Calu3 (cell line): ENCODE measurements at regions not wholly inside any gene's neighbourhood (a gene's known extent, or its start where the extent isn't known, plus 50 kb on each side); places are given as distances from the start of the nearest gene placed in this dataset.

Experiments
- BruUV-seq: library from RNA; stranded (reverse); fragments of 400-500 nt; replicated peaks from 2 replicates; lab custom pipeline; 2021; lab: Mats Ljungman, UMichigan
- CTCF ChIA-PET: fragments of 300-600 bp; sonication (Branson Sonifier 250); formaldehyde crosslinking; loops from one replicate; lab custom pipeline; 2022; ENCODE audit warnings: antibody characterized with exemption; lab: Charles Lee
- DNase-seq: peaks from one replicate; pipeline ENCODE4 v3.0.0; 2022
- H3K27ac Mint-ChIP-seq: one replicate; pipeline ENCODE4 v1.8.0; 2022; ENCODE audit warnings: mixed read lengths; ENCODE audit not compliant: unreplicated experiment
- H3K27me3 Mint-ChIP-seq: one replicate; pipeline ENCODE4 v1.8.0; 2022; ENCODE audit warnings: mixed read lengths; ENCODE audit not compliant: unreplicated experiment
- H3K36me3 Mint-ChIP-seq: one replicate; pipeline ENCODE4 v1.8.0; 2022; ENCODE audit warnings: mild to moderate bottlenecking, moderate library complexity, mixed read lengths; ENCODE audit not compliant: insufficient read depth, unreplicated experiment
- H3K4me1 Mint-ChIP-seq: one replicate; pipeline ENCODE4 v1.8.0; 2022; ENCODE audit warnings: mild to moderate bottlenecking, low read depth, mixed read lengths; ENCODE audit not compliant: unreplicated experiment
- H3K4me3 Mint-ChIP-seq: one replicate; pipeline ENCODE4 v1.8.0; 2022; ENCODE audit warnings: mild to moderate bottlenecking, low read depth, moderate library complexity, mixed read lengths; ENCODE audit not compliant: unreplicated experiment
- H3K9me3 Mint-ChIP-seq: one replicate; pipeline ENCODE4 v1.8.0; 2022; ENCODE audit warnings: low read depth, mixed read lengths; ENCODE audit not compliant: unreplicated experiment
- intact Hi-C: fragments of 100-400 bp; cut with micrococcal nuclease; formaldehyde crosslinking; loops from one replicate; pipeline ENCODE4 v1.10.0; 2022; ENCODE audit not compliant: unreplicated experiment
- TF ChIP-seq, protein P1 (sequence below): fragments of 200-600 bp; IDR thresholded peaks from one replicate; pipeline ENCODE4 v1.8.0; 2022; ENCODE audit warnings: antibody characterized with exemption; ENCODE audit not compliant: unreplicated experiment

DNA sequence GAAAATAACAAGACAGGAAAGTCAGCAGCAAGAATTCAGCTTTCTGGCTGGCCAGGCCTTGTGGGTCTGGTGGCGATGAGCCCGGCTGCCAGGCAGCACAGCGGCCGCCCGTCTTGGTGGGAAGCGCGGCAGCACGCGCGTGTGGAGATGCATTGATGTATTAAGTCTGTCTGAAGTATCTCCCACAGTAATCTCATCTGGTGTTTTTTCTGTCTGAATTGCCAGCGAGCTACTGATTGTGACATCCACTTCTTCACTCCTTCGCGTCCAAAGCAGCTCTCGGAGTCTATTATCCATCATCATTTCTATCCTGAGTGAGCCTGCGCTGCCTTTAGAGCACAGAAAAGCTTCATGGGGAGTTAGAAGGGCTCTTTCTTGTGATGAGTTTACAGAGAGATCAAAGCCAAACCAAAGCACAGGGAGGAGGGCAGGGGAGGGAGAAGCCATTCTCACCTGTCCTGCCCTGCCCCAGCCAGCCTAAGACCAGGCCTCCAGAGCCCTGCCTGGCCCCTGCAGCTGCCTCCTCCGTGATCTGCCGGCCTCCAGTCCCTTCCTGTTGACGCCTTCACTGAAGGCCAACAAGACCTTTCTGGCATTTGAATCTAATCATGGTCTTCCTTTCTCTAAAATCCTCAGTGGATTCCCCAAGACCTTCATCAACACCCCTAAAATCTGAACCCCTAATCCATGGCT is 1419.0 kb downstream of the TBC1D22A start:
- intact Hi-C loops, result no loop called here
- CTCF ChIA-PET, result no interaction called here
- H3K27ac Mint-ChIP-seq, result no peak overlapping the region
- no peaks in the 10 kb centered on the region for H3K27me3 Mint-ChIP-seq
- no TSS peak for BruUV-seq
- no peaks in the 10 kb centered on the region for H3K4me1 Mint-ChIP-seq
- TF ChIP-seq, protein P1, sequence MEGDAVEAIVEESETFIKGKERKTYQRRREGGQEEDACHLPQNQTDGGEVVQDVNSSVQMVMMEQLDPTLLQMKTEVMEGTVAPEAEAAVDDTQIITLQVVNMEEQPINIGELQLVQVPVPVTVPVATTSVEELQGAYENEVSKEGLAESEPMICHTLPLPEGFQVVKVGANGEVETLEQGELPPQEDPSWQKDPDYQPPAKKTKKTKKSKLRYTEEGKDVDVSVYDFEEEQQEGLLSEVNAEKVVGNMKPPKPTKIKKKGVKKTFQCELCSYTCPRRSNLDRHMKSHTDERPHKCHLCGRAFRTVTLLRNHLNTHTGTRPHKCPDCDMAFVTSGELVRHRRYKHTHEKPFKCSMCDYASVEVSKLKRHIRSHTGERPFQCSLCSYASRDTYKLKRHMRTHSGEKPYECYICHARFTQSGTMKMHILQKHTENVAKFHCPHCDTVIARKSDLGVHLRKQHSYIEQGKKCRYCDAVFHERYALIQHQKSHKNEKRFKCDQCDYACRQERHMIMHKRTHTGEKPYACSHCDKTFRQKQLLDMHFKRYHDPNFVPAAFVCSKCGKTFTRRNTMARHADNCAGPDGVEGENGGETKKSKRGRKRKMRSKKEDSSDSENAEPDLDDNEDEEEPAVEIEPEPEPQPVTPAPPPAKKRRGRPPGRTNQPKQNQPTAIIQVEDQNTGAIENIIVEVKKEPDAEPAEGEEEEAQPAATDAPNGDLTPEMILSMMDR, result no peak
- peaks cover 25% of the 10 kb centered on the region for H3K9me3 Mint-ChIP-seq
- H3K36me3 Mint-ChIP-seq, result no peaks in the 10 kb centered on the region
- no peak overlapping the region for H3K4me3 Mint-ChIP-seq
- DNase-seq, result no peak

DNA sequence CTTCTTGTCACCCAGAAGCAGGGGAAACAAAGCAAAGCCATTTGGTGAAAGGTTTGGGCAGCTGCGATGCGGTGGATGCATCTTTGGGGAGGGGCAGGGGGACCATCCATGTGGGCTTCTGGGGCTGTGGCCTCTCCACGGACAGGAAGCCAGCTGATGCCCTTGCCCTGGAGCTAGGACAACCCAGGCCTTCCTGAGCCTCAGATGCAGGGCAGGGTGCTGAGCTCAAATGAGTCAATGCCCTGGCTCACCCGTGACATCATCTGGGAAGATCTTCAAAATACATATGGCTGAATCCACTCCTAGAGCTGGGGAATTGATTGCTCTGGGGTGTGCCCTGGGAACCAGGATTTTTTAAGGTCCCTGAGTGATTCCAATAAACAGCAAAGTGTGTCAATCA is 1418.2 kb downstream of the TBC1D22A start:
- Mint-ChIP-seq H3K27me3 (no peaks in the 10 kb centered on the region), H3K9me3 (peaks cover 24% of the 10 kb centered on the region), H3K4me3 (no peak overlapping the region), H3K4me1 (no peaks in the 10 kb centered on the region), H3K27ac (no peak overlapping the region), H3K36me3 (no peaks in the 10 kb centered on the region)
- DNase-seq, result no peak
- intact Hi-C loops, result no loop called here
- CTCF ChIA-PET, result no interaction called here
- TF ChIP-seq, protein P1, result no peak
- no TSS peak for BruUV-seq

DNA sequence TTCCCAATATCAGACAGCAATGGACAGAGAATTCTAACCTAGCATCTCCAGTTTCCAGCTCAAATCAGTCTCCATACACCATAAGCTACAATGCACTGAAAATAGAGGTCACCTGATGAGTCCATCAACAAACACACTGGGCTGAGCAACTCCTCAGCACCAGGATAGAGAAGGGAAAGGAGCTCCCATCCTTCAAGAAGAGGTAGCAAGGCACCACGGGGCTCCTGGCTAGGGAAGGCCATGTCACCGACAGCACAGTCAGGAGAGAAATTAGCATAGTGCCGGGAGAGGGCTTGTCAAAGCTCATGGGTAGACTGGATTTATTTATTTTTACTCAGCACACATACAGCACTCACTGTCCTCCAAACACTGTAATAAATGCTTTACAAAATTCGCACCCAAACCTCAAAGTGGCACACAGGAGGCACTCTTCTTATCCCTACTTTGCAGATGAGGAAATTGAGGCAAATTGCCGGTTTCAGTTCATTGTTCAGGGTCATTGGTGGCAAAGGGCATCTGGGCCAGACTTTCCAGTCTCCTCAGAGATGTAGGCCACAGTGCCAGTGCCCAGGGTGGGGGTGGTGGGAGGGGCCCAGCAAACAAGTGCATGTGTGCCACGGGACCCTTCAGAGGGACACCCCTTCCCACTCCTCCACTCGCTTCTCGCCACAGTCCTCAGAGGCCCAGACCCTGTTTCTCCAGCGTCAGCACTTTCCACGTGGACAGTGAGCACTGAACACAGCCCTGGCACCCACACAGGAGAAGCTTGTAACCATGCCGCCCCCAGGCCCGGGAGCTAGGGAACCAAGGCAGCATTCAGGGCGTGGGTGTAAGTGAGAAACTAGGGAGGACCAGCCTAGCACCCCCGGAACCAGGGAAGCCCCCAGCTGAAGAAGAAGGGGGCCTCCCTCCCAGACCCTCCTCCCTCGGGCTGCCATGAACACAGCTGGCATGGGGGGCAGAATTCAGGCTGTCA is 1417.4 kb downstream of the TBC1D22A start:
- BruUV-seq, result no TSS peak
- peaks cover 27% of the 10 kb centered on the region for H3K9me3 Mint-ChIP-seq
- intact Hi-C loops, result no loop called here
- no peaks in the 10 kb centered on the region for H3K27me3 Mint-ChIP-seq
- DNase-seq, result no peak
- CTCF ChIA-PET, result no interaction called here
- H3K4me3 Mint-ChIP-seq, result no peak overlapping the region
- TF ChIP-seq, protein P1, result no peak
- H3K36me3 Mint-ChIP-seq, result no peaks in the 10 kb centered on the region
- no peak overlapping the region for H3K27ac Mint-ChIP-seq
- H3K4me1 Mint-ChIP-seq, result no peaks in the 10 kb centered on the region

DNA sequence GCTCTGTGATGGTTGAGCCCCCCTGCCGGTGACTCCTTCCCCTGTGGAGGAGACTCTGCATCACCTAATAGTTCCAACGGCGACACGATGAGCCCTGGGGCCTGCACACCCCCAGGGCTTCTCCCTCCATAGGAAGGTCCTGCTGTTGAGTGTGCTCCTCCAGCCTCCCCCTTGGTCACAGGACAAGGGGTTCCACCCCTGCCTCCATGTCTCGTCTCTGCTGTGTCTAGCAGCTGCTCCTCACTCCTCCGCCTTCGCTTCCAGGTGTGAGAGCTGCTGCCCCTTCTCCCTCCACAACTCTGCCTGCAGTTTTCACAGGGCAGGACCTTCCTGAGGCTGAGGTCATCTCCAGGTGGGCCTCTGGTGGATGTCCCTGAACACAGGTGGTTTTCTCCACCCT is 1416.1 kb downstream of the TBC1D22A start:
- no TSS peak for BruUV-seq
- Mint-ChIP-seq H3K36me3 (no peaks in the 10 kb centered on the region), H3K27me3 (no peaks in the 10 kb centered on the region), H3K4me1 (no peaks in the 10 kb centered on the region), H3K27ac (no peak overlapping the region), H3K9me3 (peaks cover 24% of the 10 kb centered on the region), H3K4me3 (no peak overlapping the region)
- DNase-seq, result no peak
- intact Hi-C loops, result no loop called here
- TF ChIP-seq, protein P1, result no peak
- CTCF ChIA-PET, result no interaction called here
